ENCODE measurements at regions not wholly inside any gene's neighbourhood (a gene's known extent, or its start where the extent isn't known, plus 50 kb on each side); places are given as distances from the start of the nearest gene placed in this dataset.
"Not testable (repeated sequence)": the region's sequence is repeated elsewhere in the genome, so short reads cannot be mapped to it uniquely, and the experiment has no call there.

- H3K36me3 Mint-ChIP-seq = peaks cover 6 to 9% of the 10 kb centered on the region in 2 donors
- no peaks in the 10 kb centered on the region for H3K27me3 ChIP-seq (ENCODE audit: insufficient read depth, low read length)
- H3K4me1 ChIP-seq (ENCODE audit: insufficient read depth, low read length) = peaks cover 16% of the 10 kb centered on the region
- no peak for DNase-seq
- intact Hi-C loops (cut with micrococcal nuclease) = no loop called here
- H3K9me3 Mint-ChIP-seq = peaks cover 2 to 16% (median 13%) of the 10 kb centered on the region in 8 donors
- CTCF ChIA-PET (ENCODE audit: partially characterized antibody) = interaction anchor here (1.2 kb wide), 1 partner anchor 290 kb away, joined by 4 read pairs; no protein-coding TSS in a partner anchor
- no peak overlapping the region for H3K4me3 Mint-ChIP-seq
- peak overlapping the region in 2 of 7 donors; percentile 48 to 64 for H3K27ac Mint-ChIP-seq
- no peak overlapping the region for H3K4me3 ChIP-seq (ENCODE audit: low read length in 2 of 2)
- no peak overlapping the region for H3K27ac ChIP-seq (ENCODE audit: low read depth, low read length)
- POLR2A ChIA-PET (ENCODE audit: partially characterized antibody) = interaction anchor here (0.6 kb wide), 1 partner anchor 697 kb away, joined by 3 read pairs; no protein-coding TSS in a partner anchor
- no peaks in the 10 kb centered on the region for H3K36me3 ChIP-seq (ENCODE audit: insufficient read depth, low read length)
- peaks cover 8 to 23% (median 14%) of the 10 kb centered on the region in 4 donors for H3K4me1 Mint-ChIP-seq
- H3K27me3 Mint-ChIP-seq = no peaks in the 10 kb centered on the region
- H3K9me3 ChIP-seq (ENCODE audit: control insufficient read depth in 1 of 2, low read length in 2 of 2) = no peaks in the 10 kb centered on the region
Measured at GRCh38 chr4:38385093-38386004, 278.6 kb upstream of the KLF3 start.

GRCh38 chr4:38386005-38386551 is 277.9 kb upstream of the KLF3 start:
- H3K27ac Mint-ChIP-seq = peak overlapping the region in 3 of 7 donors; percentile 35 to 48 (median 36)
- H3K9me3 Mint-ChIP-seq = peaks cover 2 to 23% (median 18%) of the 10 kb centered on the region in 8 donors
- Histone ChIP-seq H3K4me3 (ENCODE audit: low read length in 2 of 2) (no peak overlapping the region), H3K4me1 (ENCODE audit: insufficient read depth, low read length) (peaks cover 16% of the 10 kb centered on the region), H3K27ac (ENCODE audit: low read depth, low read length) (no peak overlapping the region), H3K27me3 (ENCODE audit: insufficient read depth, low read length) (no peaks in the 10 kb centered on the region), H3K9me3 (ENCODE audit: control insufficient read depth in 1 of 2, low read length in 2 of 2) (peaks cover 0 to 6% of the 10 kb centered on the region in 2 donors), H3K36me3 (ENCODE audit: insufficient read depth, low read length) (no peaks in the 10 kb centered on the region)
- POLR2A ChIA-PET (ENCODE audit: partially characterized antibody) = interaction anchor here (0.6 kb wide), 1 partner anchor 697 kb away, joined by 3 read pairs; no protein-coding TSS in a partner anchor
- peaks cover 6 to 23% (median 14%) of the 10 kb centered on the region in 4 donors for H3K4me1 Mint-ChIP-seq
- intact Hi-C loops (cut with micrococcal nuclease) = no loop called here
- H3K36me3 Mint-ChIP-seq = peaks cover 6 to 9% of the 10 kb centered on the region in 2 donors
- CTCF ChIA-PET (ENCODE audit: partially characterized antibody) = no interaction called here
- DNase-seq = no peak
- no peaks in the 10 kb centered on the region for H3K27me3 Mint-ChIP-seq
- no peak overlapping the region for H3K4me3 Mint-ChIP-seq

GRCh38 chr4:38386654-38387188 is 277.3 kb upstream of the KLF3 start:
- H3K36me3 Mint-ChIP-seq = peaks cover 11 to 13% of the 10 kb centered on the region in 2 donors
- DNase-seq = no peak
- Histone ChIP-seq H3K36me3 (ENCODE audit: insufficient read depth, low read length) (no peaks in the 10 kb centered on the region), H3K4me1 (ENCODE audit: insufficient read depth, low read length) (peaks cover 16% of the 10 kb centered on the region), H3K27me3 (ENCODE audit: insufficient read depth, low read length) (no peaks in the 10 kb centered on the region), H3K9me3 (ENCODE audit: control insufficient read depth in 1 of 2, low read length in 2 of 2) (peaks cover 0 to 6% of the 10 kb centered on the region in 2 donors), H3K4me3 (ENCODE audit: low read length in 2 of 2) (no peak overlapping the region), H3K27ac (ENCODE audit: low read depth, low read length) (no peak overlapping the region)
- POLR2A ChIA-PET (ENCODE audit: partially characterized antibody) = no interaction called here
- H3K9me3 Mint-ChIP-seq = peaks cover 4 to 28% (median 24%) of the 10 kb centered on the region in 8 donors
- intact Hi-C loops (cut with micrococcal nuclease) = no loop called here
- H3K27ac Mint-ChIP-seq = no peak overlapping the region
- H3K4me1 Mint-ChIP-seq = peaks cover 6 to 23% (median 14%) of the 10 kb centered on the region in 4 donors
- H3K27me3 Mint-ChIP-seq = no peaks in the 10 kb centered on the region
- CTCF ChIA-PET (ENCODE audit: partially characterized antibody) = no interaction called here
- no peak overlapping the region for H3K4me3 Mint-ChIP-seq

GRCh38 chr4:38387348-38387747 is 276.7 kb upstream of the KLF3 start:
- Mint-ChIP-seq H3K4me3 (no peak overlapping the region), H3K27ac (no peak overlapping the region), H3K36me3 (peaks cover 12 to 18% of the 10 kb centered on the region in 2 donors), H3K27me3 (no peaks in the 10 kb centered on the region), H3K4me1 (peaks cover 6 to 23% (median 14%) of the 10 kb centered on the region in 4 donors), H3K9me3 (peaks cover 4 to 35% (median 30%) of the 10 kb centered on the region in 8 donors)
- Histone ChIP-seq H3K36me3 (ENCODE audit: insufficient read depth, low read length) (no peaks in the 10 kb centered on the region), H3K9me3 (ENCODE audit: control insufficient read depth in 1 of 2, low read length in 2 of 2) (peaks cover 0 to 6% of the 10 kb centered on the region in 2 donors), H3K4me3 (ENCODE audit: low read length in 2 of 2) (no peak overlapping the region), H3K4me1 (ENCODE audit: insufficient read depth, low read length) (peaks cover 16% of the 10 kb centered on the region), H3K27ac (ENCODE audit: low read depth, low read length) (no peak overlapping the region), H3K27me3 (ENCODE audit: insufficient read depth, low read length) (no peaks in the 10 kb centered on the region)
- POLR2A ChIA-PET (ENCODE audit: partially characterized antibody) = no interaction called here
- intact Hi-C loops (cut with micrococcal nuclease) = no loop called here
- DNase-seq = no peak
- CTCF ChIA-PET (ENCODE audit: partially characterized antibody) = no interaction called here

- no peak overlapping the region for H3K4me3 ChIP-seq (ENCODE audit: low read length in 2 of 2)
- H3K4me1 ChIP-seq (ENCODE audit: insufficient read depth, low read length) = peaks cover 16% of the 10 kb centered on the region
- Mint-ChIP-seq H3K4me1 (peaks cover 6 to 23% (median 13%) of the 10 kb centered on the region in 4 donors), H3K36me3 (peaks cover 12 to 18% of the 10 kb centered on the region in 2 donors), H3K27ac (no peak overlapping the region), H3K9me3 (peaks cover 4 to 37% (median 30%) of the 10 kb centered on the region in 8 donors), H3K4me3 (no peak overlapping the region), H3K27me3 (no peaks in the 10 kb centered on the region)
- intact Hi-C loops (cut with micrococcal nuclease) = no loop called here
- peaks cover 0 to 6% of the 10 kb centered on the region in 2 donors for H3K9me3 ChIP-seq (ENCODE audit: control insufficient read depth in 1 of 2, low read length in 2 of 2)
- ChIA-PET POLR2A (ENCODE audit: partially characterized antibody) (no interaction called here), CTCF (ENCODE audit: partially characterized antibody) (no interaction called here)
- no peak overlapping the region for H3K27ac ChIP-seq (ENCODE audit: low read depth, low read length)
- no peaks in the 10 kb centered on the region for H3K36me3 ChIP-seq (ENCODE audit: insufficient read depth, low read length)
- DNase-seq = no peak
- no peaks in the 10 kb centered on the region for H3K27me3 ChIP-seq (ENCODE audit: insufficient read depth, low read length)
Measured at GRCh38 chr4:38387819-38388218, 276.2 kb upstream of the KLF3 start.

GRCh38 chr4:38388907-38389306 is 275.1 kb upstream of the KLF3 start:
- CTCF ChIA-PET (ENCODE audit: partially characterized antibody); H3K4me3 ChIP-seq (ENCODE audit: low read length in 2 of 2); intact Hi-C loops (cut with micrococcal nuclease); H3K27me3 ChIP-seq (ENCODE audit: insufficient read depth, low read length); H3K9me3 ChIP-seq (ENCODE audit: control insufficient read depth in 1 of 2, low read length in 2 of 2); H3K27me3 Mint-ChIP-seq; H3K27ac ChIP-seq (ENCODE audit: low read depth, low read length); H3K4me3 Mint-ChIP-seq; H3K27ac Mint-ChIP-seq; DNase-seq; POLR2A ChIA-PET (ENCODE audit: partially characterized antibody); H3K36me3 ChIP-seq (ENCODE audit: insufficient read depth, low read length): not testable (repeated sequence)
- Mint-ChIP-seq H3K36me3 (peaks cover 12 to 18% of the 10 kb centered on the region in 2 donors), H3K4me1 (peaks cover 6 to 23% (median 13%) of the 10 kb centered on the region in 4 donors), H3K9me3 (peaks cover 7 to 47% (median 32%) of the 10 kb centered on the region in 8 donors)
- peaks cover 16% of the 10 kb centered on the region for H3K4me1 ChIP-seq (ENCODE audit: insufficient read depth, low read length)

- Histone ChIP-seq H3K4me3 (ENCODE audit: low read length in 2 of 2) (no peak overlapping the region), H3K27ac (ENCODE audit: low read depth, low read length) (no peak overlapping the region), H3K27me3 (ENCODE audit: insufficient read depth, low read length) (no peaks in the 10 kb centered on the region), H3K36me3 (ENCODE audit: insufficient read depth, low read length) (no peaks in the 10 kb centered on the region), H3K9me3 (ENCODE audit: control insufficient read depth in 1 of 2, low read length in 2 of 2) (peaks cover 0 to 6% of the 10 kb centered on the region in 2 donors), H3K4me1 (ENCODE audit: insufficient read depth, low read length) (peaks cover 8% of the 10 kb centered on the region)
- Mint-ChIP-seq H3K9me3 (peaks cover 7 to 47% (median 32%) of the 10 kb centered on the region in 8 donors), H3K4me1 (peaks cover under 1 to 7% (median 2%) of the 10 kb centered on the region in 4 donors), H3K36me3 (peaks cover 12 to 18% of the 10 kb centered on the region in 2 donors), H3K27me3 (no peaks in the 10 kb centered on the region), H3K4me3 (no peak overlapping the region), H3K27ac (no peak overlapping the region)
- POLR2A ChIA-PET (ENCODE audit: partially characterized antibody) = no interaction called here
- intact Hi-C loops (cut with micrococcal nuclease) = no loop called here
- CTCF ChIA-PET (ENCODE audit: partially characterized antibody) = interaction anchor here (0.9 kb wide), 1 partner anchor 302 kb away, joined by 3 read pairs; no protein-coding TSS in a partner anchor
- no peak for DNase-seq
Measured at GRCh38 chr4:38390969-38391545, 272.9 kb upstream of the KLF3 start.

All from CD4-positive, alpha-beta memory T cell (primary cell).